Gastroesophageal sphincter (tissue), 3 donors: ENCODE measurements at regions not wholly inside any gene's neighbourhood (a gene's known extent, or its start where the extent isn't known, plus 50 kb on each side); places are given as distances from the start of the nearest gene placed in this dataset.

Experiments used
- CTCF ChIP-seq, 4 experiments: fragments of 200-600 bp in 2 of 4; fragments of 450-650 bp in 2 of 4; sonication (generic) in 1 of 4; IDR thresholded peaks; one replicate each; pipeline ENCODE4 v1.5.1; 2017 to 2019; ENCODE audit warnings: antibody characterized with exemption in 4 of 4, mild to moderate bottlenecking in 2 of 4, moderate library complexity in 2 of 4
- EP300 ChIP-seq: sonication (generic); formaldehyde crosslinking; IDR thresholded peaks from one replicate; pipeline ENCODE4 v1.6.1; 2017; ENCODE audit warnings: antibody characterized with exemption, mild to moderate bottlenecking
- POLR2A ChIP-seq, 2 donors: fragments of 450-650 bp; IDR thresholded peaks; one replicate each; pipeline ENCODE4 v1.6.1; 2017; ENCODE audit warnings: antibody characterized with exemption in 2 of 2, mild to moderate bottlenecking in 2 of 2, moderate library complexity in 1 of 2
- POLR2AphosphoS5 ChIP-seq: sonication (generic); formaldehyde crosslinking; IDR thresholded peaks from one replicate; pipeline ENCODE4 v1.6.1; 2017; ENCODE audit warnings: antibody characterized with exemption

- TF ChIP-seq CTCF (IDR thresholded peaks at IDR 0.05) (no peak), POLR2AphosphoS5 (no peak), POLR2A (IDR thresholded peaks at IDR 0.05) (no peak), EP300 (no peak)
Measured at GRCh38 chr1:195193134-195193533, 1415.1 kb downstream of the KCNT2 start.
